ENCODE measurements at regions not wholly inside any gene's neighbourhood (a gene's known extent, or its start where the extent isn't known, plus 50 kb on each side); places are given as distances from the start of the nearest gene placed in this dataset.
A peak's percentile ranks its signal among the peaks of the same experiment; 100 is the strongest.

DNA sequence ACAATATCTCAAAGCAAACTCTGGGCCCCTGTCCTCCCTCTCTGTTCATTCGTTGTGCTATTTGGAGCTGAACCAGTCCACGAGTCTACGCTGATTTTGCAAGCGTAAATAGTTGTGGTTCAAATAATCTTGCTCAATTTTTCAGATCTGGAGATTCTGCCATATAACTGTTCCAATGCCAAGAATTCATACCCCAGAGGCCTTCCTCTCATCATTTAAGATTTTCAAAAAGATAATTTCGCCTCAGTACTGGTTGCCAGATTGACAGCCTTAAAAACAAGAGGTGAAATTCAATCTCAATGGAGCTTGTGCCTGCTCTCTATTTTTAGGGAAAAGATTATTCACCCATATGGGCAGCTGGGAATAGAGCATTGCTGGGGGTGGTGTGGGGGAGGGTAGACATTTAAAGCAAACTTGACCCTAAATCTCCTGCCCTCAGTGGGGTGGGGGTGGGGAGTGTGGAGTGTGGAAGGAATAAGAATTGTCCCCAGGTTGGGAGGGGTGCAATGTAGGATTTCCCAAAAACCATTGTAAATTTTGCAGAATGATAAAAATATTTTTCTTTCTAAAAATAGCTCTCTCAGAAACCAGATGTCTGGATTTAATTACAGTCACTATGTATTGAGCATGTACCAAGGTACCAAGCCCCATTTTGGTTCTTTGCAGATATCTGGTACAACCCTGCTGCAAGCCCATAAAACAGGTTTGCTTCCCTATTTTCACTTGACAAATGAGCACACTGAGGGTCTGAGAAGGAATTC is 104.7 kb upstream of the EEPD1 start:
- BruUV-seq (replicated peaks), result no TSS peak
- ChIA-PET POLR2A (interaction anchor here (0.6 to 4.7 kb wide), 21 partner anchors 9 to 1861 kb away, joined by 3 to 55 read pairs (median 4); no protein-coding TSS in a partner anchor), CTCF (interaction anchor here (0.6 to 1.8 kb wide), 9 partner anchors 10 to 242 kb away, joined by 3 to 7 read pairs (median 3); no protein-coding TSS in a partner anchor)
- Mint-ChIP-seq H3K9me3 (ENCODE audit: unreplicated experiment) (no peaks in the 10 kb centered on the region), H3K27me3 (ENCODE audit: insufficient read depth, unreplicated experiment) (peaks cover 10% of the 10 kb centered on the region), H3K4me3 (ENCODE audit: unreplicated experiment) (peak overlapping the region; percentile 5), H3K36me3 (ENCODE audit: insufficient read depth, unreplicated experiment) (no peaks in the 10 kb centered on the region), H3K4me1 (ENCODE audit: insufficient read depth, unreplicated experiment) (peaks cover 12% of the 10 kb centered on the region), H3K27ac (ENCODE audit: low read depth, unreplicated experiment) (peak overlapping the region; percentile 4)
- DNase-seq (ENCODE audit: unreplicated experiment), result peak; percentile 95
- intact Hi-C loops (cut with micrococcal nuclease), result loop anchor here (5.0 kb wide), 1 partner anchor 69 kb away; no protein-coding TSS in a partner anchor
- TF ChIP-seq, protein P1, sequence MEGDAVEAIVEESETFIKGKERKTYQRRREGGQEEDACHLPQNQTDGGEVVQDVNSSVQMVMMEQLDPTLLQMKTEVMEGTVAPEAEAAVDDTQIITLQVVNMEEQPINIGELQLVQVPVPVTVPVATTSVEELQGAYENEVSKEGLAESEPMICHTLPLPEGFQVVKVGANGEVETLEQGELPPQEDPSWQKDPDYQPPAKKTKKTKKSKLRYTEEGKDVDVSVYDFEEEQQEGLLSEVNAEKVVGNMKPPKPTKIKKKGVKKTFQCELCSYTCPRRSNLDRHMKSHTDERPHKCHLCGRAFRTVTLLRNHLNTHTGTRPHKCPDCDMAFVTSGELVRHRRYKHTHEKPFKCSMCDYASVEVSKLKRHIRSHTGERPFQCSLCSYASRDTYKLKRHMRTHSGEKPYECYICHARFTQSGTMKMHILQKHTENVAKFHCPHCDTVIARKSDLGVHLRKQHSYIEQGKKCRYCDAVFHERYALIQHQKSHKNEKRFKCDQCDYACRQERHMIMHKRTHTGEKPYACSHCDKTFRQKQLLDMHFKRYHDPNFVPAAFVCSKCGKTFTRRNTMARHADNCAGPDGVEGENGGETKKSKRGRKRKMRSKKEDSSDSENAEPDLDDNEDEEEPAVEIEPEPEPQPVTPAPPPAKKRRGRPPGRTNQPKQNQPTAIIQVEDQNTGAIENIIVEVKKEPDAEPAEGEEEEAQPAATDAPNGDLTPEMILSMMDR (IDR thresholded peaks at IDR 0.05; ENCODE audit: unreplicated experiment), result no peak

DNA sequence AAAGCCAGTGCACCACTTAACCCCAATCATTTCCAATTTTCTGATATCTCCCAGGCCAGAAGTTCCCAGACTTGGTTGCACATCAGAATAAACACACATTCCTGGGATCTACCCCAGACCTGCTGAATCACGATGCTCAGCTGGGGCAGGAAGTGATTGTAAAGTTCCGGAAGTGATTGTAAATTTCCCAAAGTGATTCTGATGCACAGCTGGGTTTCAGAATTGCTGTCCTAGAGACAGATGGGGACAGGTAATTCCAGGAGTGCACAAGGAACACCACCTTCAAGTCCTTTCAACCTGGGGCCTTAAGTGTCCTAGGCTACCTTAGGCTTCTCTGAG is 104.2 kb upstream of the EEPD1 start:
- TF ChIP-seq, protein P1 (IDR thresholded peaks at IDR 0.05; ENCODE audit: unreplicated experiment), result no peak
- Mint-ChIP-seq H3K9me3 (ENCODE audit: unreplicated experiment) (no peaks in the 10 kb centered on the region), H3K4me3 (ENCODE audit: unreplicated experiment) (no peak overlapping the region), H3K27me3 (ENCODE audit: insufficient read depth, unreplicated experiment) (peaks cover 10% of the 10 kb centered on the region), H3K4me1 (ENCODE audit: insufficient read depth, unreplicated experiment) (peaks cover 17% of the 10 kb centered on the region), H3K36me3 (ENCODE audit: insufficient read depth, unreplicated experiment) (no peaks in the 10 kb centered on the region), H3K27ac (ENCODE audit: low read depth, unreplicated experiment) (no peak overlapping the region)
- POLR2A ChIA-PET, result interaction anchor here (1.2 to 4.7 kb wide), 10 partner anchors 12 to 241 kb away, joined by 3 to 55 read pairs (median 6); no protein-coding TSS in a partner anchor
- CTCF ChIA-PET, result interaction anchor here (0.6 to 1.6 kb wide), 9 partner anchors 11 to 1124 kb away, joined by 3 to 6 read pairs (median 3); no protein-coding TSS in a partner anchor
- no TSS peak for BruUV-seq (replicated peaks)
- peak; percentile 17 for DNase-seq (ENCODE audit: unreplicated experiment)
- intact Hi-C loops (cut with micrococcal nuclease), result loop anchor here (5.0 kb wide), 1 partner anchor 68 kb away; no protein-coding TSS in a partner anchor

DNA sequence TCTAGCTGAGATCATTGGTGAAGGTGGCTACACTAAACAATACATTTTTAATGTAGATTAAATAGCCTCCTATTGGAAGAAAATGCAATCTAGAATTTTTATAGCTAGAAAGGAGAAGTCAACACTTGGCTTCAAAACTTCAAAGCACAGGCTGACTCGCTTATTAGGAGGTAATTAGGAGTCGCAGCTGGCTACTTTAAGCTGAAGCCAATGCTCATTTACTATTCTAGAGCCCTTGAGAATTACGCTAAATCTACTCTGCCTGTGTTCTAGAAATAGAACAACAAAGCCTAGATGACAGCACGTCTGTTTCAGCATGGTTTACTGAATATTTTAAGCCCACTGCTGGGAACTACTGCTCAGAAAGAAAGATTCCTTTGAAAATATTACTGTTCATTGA is 101.6 kb upstream of the EEPD1 start:
- Mint-ChIP-seq H3K27me3 (ENCODE audit: insufficient read depth, unreplicated experiment) (peaks cover 10% of the 10 kb centered on the region), H3K9me3 (ENCODE audit: unreplicated experiment) (no peaks in the 10 kb centered on the region), H3K36me3 (ENCODE audit: insufficient read depth, unreplicated experiment) (no peaks in the 10 kb centered on the region), H3K27ac (ENCODE audit: low read depth, unreplicated experiment) (no peak overlapping the region), H3K4me3 (ENCODE audit: unreplicated experiment) (no peak overlapping the region), H3K4me1 (ENCODE audit: insufficient read depth, unreplicated experiment) (peaks cover 19% of the 10 kb centered on the region)
- intact Hi-C loops (cut with micrococcal nuclease), result no loop called here
- CTCF ChIA-PET, result interaction anchor here (0.7 to 1.3 kb wide), 2 partner anchors 14 to 238 kb away, joined by 3 to 4 read pairs; no protein-coding TSS in a partner anchor
- DNase-seq (ENCODE audit: unreplicated experiment), result no peak
- BruUV-seq (replicated peaks), result no TSS peak
- POLR2A ChIA-PET, result interaction anchor here (0.7 kb wide), 3 partner anchors 91 to 1690 kb away, joined by 3 to 4 read pairs (median 3); no protein-coding TSS in a partner anchor
- TF ChIP-seq, protein P1 (IDR thresholded peaks at IDR 0.05; ENCODE audit: unreplicated experiment), result no peak

DNA sequence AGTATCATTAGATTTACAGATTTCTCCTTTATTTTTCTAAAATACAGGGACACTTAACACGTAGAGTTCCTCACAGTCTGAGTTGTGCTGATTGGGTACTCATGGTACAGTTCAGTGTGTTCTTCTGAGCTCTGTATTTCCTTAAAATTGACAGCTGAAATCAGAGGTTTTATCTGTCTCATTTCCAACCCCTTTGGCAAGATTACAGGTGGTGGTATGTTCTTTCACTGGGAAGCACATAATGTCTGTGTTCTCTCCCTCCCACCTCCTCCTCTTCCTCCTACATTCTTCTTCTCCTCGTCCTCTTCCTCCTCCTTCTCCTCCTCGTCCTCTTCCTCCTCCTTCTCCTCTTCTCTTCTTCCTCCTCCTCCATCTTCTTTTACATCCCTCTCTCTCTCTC is 99.5 kb upstream of the EEPD1 start:
- Mint-ChIP-seq H3K36me3 (ENCODE audit: insufficient read depth, unreplicated experiment) (no peaks in the 10 kb centered on the region), H3K27me3 (ENCODE audit: insufficient read depth, unreplicated experiment) (peaks cover 28% of the 10 kb centered on the region), H3K4me1 (ENCODE audit: insufficient read depth, unreplicated experiment) (peaks cover 6% of the 10 kb centered on the region), H3K4me3 (ENCODE audit: unreplicated experiment) (no peak overlapping the region), H3K27ac (ENCODE audit: low read depth, unreplicated experiment) (no peak overlapping the region), H3K9me3 (ENCODE audit: unreplicated experiment) (no peaks in the 10 kb centered on the region)
- TF ChIP-seq, protein P1 (IDR thresholded peaks at IDR 0.05; ENCODE audit: unreplicated experiment), result no peak
- ChIA-PET CTCF (no interaction called here), POLR2A (interaction anchor here (1.8 kb wide), 1 partner anchor 16 kb away, joined by 3 read pairs; no protein-coding TSS in a partner anchor)
- no peak for DNase-seq (ENCODE audit: unreplicated experiment)
- no TSS peak for BruUV-seq (replicated peaks)
- intact Hi-C loops (cut with micrococcal nuclease), result no loop called here

Data from MCF 10A (cell line).